ENCODE measurements at regions not wholly inside any gene's neighbourhood (a gene's known extent, or its start where the extent isn't known, plus 50 kb on each side); places are given as distances from the start of the nearest gene placed in this dataset.

- Mint-ChIP-seq H3K9me3 (no peaks in the 10 kb centered on the region), H3K27me3 (ENCODE audit: insufficient read depth) (peaks cover 11% of the 10 kb centered on the region)
- DNase-seq: peak; percentile 67
Measured at GRCh38 chr16:76653390-76654026, 376.3 kb downstream of the CNTNAP4 start.

DNA sequence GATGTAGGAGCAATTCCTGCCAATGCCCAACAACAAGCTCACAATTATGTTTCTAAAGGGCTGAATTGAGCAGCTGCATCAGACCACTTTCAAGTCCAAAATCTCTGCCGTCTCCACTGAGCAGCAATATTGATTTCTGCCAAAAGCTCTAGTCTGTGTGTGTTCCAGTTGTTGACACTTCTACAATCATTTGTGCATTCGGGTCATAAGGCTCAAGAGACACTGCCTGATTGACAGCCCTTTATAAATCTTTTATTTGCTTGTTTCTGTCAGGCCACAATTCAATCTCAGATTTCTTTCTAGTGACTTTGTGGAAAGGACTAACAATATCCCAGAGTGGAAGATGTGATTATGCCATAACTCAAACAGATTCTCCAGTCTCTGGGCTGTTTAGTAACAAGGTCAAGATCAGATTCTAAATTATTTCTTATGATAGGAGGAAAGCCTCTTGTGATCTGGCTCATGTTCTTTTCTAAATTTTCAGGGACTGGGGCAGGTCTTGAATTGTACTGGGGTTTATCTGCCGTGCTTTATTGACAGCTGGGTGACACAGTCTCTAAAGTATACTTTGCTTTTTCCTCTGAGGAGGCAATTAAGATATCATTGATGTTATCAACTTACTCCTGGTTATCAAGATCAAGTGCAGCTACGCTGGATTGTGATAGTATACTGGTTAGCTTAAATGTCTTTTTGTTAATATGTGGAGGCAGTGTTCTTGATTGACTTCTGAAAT is 377.1 kb downstream of the CNTNAP4 start:
- Histone ChIP-seq H3K4me1 (ENCODE audit: control insufficient read depth, insufficient read depth, low read length) (no peaks in the 10 kb centered on the region), H3K27ac (ENCODE audit: low read depth, low read length) (no peak overlapping the region), H3K9me3 (ENCODE audit: control insufficient read depth, low read length) (no peaks in the 10 kb centered on the region), H3K36me3 (ENCODE audit: control insufficient read depth, insufficient read depth, low read length) (no peaks in the 10 kb centered on the region), H3K4me3 (ENCODE audit: low read length) (no peak overlapping the region), H3K9ac (ENCODE audit: extremely low read depth, low read length, poor library complexity, severe bottlenecking) (no peak overlapping the region), H3K27me3 (ENCODE audit: control insufficient read depth, insufficient read depth, low read length, poor library complexity, severe bottlenecking) (no peaks in the 10 kb centered on the region)
- Mint-ChIP-seq H3K4me1 (peaks cover 5% of the 10 kb centered on the region), H3K27ac (no peak overlapping the region), H3K9me3 (no peaks in the 10 kb centered on the region), H3K4me3 (no peak overlapping the region), H3K36me3 (ENCODE audit: low read depth) (no peaks in the 10 kb centered on the region), H3K27me3 (ENCODE audit: insufficient read depth) (peaks cover 11% of the 10 kb centered on the region)
- WGBS, 2 experiments (ENCODE audit: insufficient coverage in 1 of 2, insufficient read length in 1 of 2): 88 to 97% methylated on average over 3 to 4 of the region's 4 CpGs
- no peak for TF ChIP-seq CTCF (conservative IDR thresholded peaks at IDR 0.05)
- DNase-seq: no peak

More at GRCh38 chr16:76653390-76654026, 376.3 kb downstream of the CNTNAP4 start:
- Mint-ChIP-seq H3K36me3 (ENCODE audit: low read depth) (no peaks in the 10 kb centered on the region), H3K27ac (no peak overlapping the region), H3K4me1 (peaks cover 5% of the 10 kb centered on the region), H3K4me3 (no peak overlapping the region)
- H3K4me1 ChIP-seq (ENCODE audit: control insufficient read depth, insufficient read depth, low read length): no peaks in the 10 kb centered on the region
- WGBS, 2 experiments (ENCODE audit: insufficient coverage in 1 of 2, insufficient read length in 1 of 2): 5% methylated on average over 3 of the region's 3 CpGs; no CpG with 5 or more reads in 1 of the 2 experiments
- H3K4me3 ChIP-seq (ENCODE audit: low read length): no peak overlapping the region
- no peaks in the 10 kb centered on the region for H3K27me3 ChIP-seq (ENCODE audit: control insufficient read depth, insufficient read depth, low read length, poor library complexity, severe bottlenecking)
- TF ChIP-seq CTCF (conservative IDR thresholded peaks at IDR 0.05): peak; percentile 86
- H3K27ac ChIP-seq (ENCODE audit: low read depth, low read length): no peak overlapping the region
- no peaks in the 10 kb centered on the region for H3K36me3 ChIP-seq (ENCODE audit: control insufficient read depth, insufficient read depth, low read length)
- H3K9ac ChIP-seq (ENCODE audit: extremely low read depth, low read length, poor library complexity, severe bottlenecking): no peak overlapping the region
- H3K9me3 ChIP-seq (ENCODE audit: control insufficient read depth, low read length): no peaks in the 10 kb centered on the region

- peaks cover 11% of the 10 kb centered on the region for H3K27me3 Mint-ChIP-seq (ENCODE audit: insufficient read depth)
- no peak for DNase-seq
- H3K36me3 ChIP-seq (ENCODE audit: control insufficient read depth, insufficient read depth, low read length): no peaks in the 10 kb centered on the region
- no peaks in the 10 kb centered on the region for H3K9me3 Mint-ChIP-seq
- no peak overlapping the region for H3K4me3 ChIP-seq (ENCODE audit: low read length)
- H3K9me3 ChIP-seq (ENCODE audit: control insufficient read depth, low read length): no peaks in the 10 kb centered on the region
- no peaks in the 10 kb centered on the region for H3K27me3 ChIP-seq (ENCODE audit: control insufficient read depth, insufficient read depth, low read length, poor library complexity, severe bottlenecking)
- peaks cover 5% of the 10 kb centered on the region for H3K4me1 Mint-ChIP-seq
- no peak overlapping the region for H3K27ac Mint-ChIP-seq
- 93% methylated on average over 3 to 6 of the region's 6 CpGs for WGBS, 2 experiments (ENCODE audit: insufficient coverage in 1 of 2, insufficient read length in 1 of 2)
- no peaks in the 10 kb centered on the region for H3K36me3 Mint-ChIP-seq (ENCODE audit: low read depth)
- H3K4me3 Mint-ChIP-seq: no peak overlapping the region
- no peak for TF ChIP-seq CTCF (conservative IDR thresholded peaks at IDR 0.05)
- H3K9ac ChIP-seq (ENCODE audit: extremely low read depth, low read length, poor library complexity, severe bottlenecking): no peak overlapping the region
- no peaks in the 10 kb centered on the region for H3K4me1 ChIP-seq (ENCODE audit: control insufficient read depth, insufficient read depth, low read length)
- H3K27ac ChIP-seq (ENCODE audit: low read depth, low read length): no peak overlapping the region
Measured at GRCh38 chr16:76656994-76657393, 379.8 kb downstream of the CNTNAP4 start.
